Trophoblast cell (in vitro differentiated cells and primary cell): ENCODE measurements at regions not wholly inside any gene's neighbourhood (a gene's known extent, or its start where the extent isn't known, plus 50 kb on each side); places are given as distances from the start of the nearest gene placed in this dataset.
"Not testable (repeated sequence)": the region's sequence is repeated elsewhere in the genome, so short reads cannot be mapped to it uniquely, and the experiment has no call there.

ENCODE experiments used
- DNase-seq, 2 donors: peaks; one replicate each; pipeline ENCODE4 v3.0.0-alpha.2; 2016
- H2AFZ ChIP-seq: 2 replicates; pipeline ENCODE4 v1.6.1; 2013; ENCODE audit warnings: low read length, moderate library complexity, mild to moderate bottlenecking; ENCODE audit not compliant: insufficient read depth, poor library complexity
- H2AK5ac ChIP-seq: 2 replicates; pipeline ENCODE4 v1.6.1; 2013; ENCODE audit warnings: mild to moderate bottlenecking, low read length
- H2BK120ac ChIP-seq: 2 replicates; pipeline ENCODE4 v1.6.1; 2013; ENCODE audit warnings: low read length, mild to moderate bottlenecking, moderate library complexity; ENCODE audit not compliant: insufficient read depth, poor library complexity
- H2BK12ac ChIP-seq: 2 replicates; pipeline ENCODE4 v1.6.1; 2013; ENCODE audit warnings: mild to moderate bottlenecking, low read length, moderate library complexity
- H2BK5ac ChIP-seq: 2 replicates; pipeline ENCODE4 v1.6.1; 2013; ENCODE audit warnings: low read length, low read depth, moderate library complexity, mild to moderate bottlenecking; ENCODE audit not compliant: poor library complexity
- H3K14ac ChIP-seq: 2 replicates; pipeline ENCODE4 v1.6.1; 2013; ENCODE audit warnings: mild to moderate bottlenecking, low read length
- H3K18ac ChIP-seq: 2 replicates; pipeline ENCODE4 v1.6.1; 2013; ENCODE audit warnings: mild to moderate bottlenecking, low read length
- H3K23ac ChIP-seq: 2 replicates; pipeline ENCODE4 v1.6.1; 2013; ENCODE audit warnings: low read length
- H3K27ac ChIP-seq: 2 replicates; pipeline ENCODE4 v1.5.1; 2013; ENCODE audit warnings: low read depth, mild to moderate bottlenecking, inconsistent platforms, low read length, moderate library complexity
- H3K27me3 ChIP-seq: 2 replicates; pipeline ENCODE4 v1.6.1; 2013; ENCODE audit warnings: inconsistent platforms, mild to moderate bottlenecking, low read length, moderate library complexity; ENCODE audit not compliant: insufficient read depth
- H3K36me3 ChIP-seq, 2 experiments: 1 replicate in 1 of 2; 2 replicates in 1 of 2; pipeline ENCODE4 v1.6.1; 2013; ENCODE audit warnings: low read length in 2 of 2, mild to moderate bottlenecking in 2 of 2, moderate library complexity in 1 of 2; ENCODE audit not compliant: insufficient read depth in 2 of 2, control insufficient read depth in 1 of 2
- H3K4ac ChIP-seq: 2 replicates; pipeline ENCODE4 v1.6.1; 2013; ENCODE audit warnings: low read depth, mild to moderate bottlenecking, low read length, moderate library complexity
- H3K4me1 ChIP-seq, 2 experiments: 1 replicate in 1 of 2; 2 replicates in 1 of 2; pipeline ENCODE4 v1.6.1; 2013; ENCODE audit warnings: low read length in 2 of 2, mild to moderate bottlenecking in 2 of 2, moderate library complexity in 1 of 2; ENCODE audit not compliant: insufficient read depth in 2 of 2, control insufficient read depth in 1 of 2
- H3K4me2 ChIP-seq: 2 replicates; pipeline ENCODE4 v1.6.1; 2013; ENCODE audit warnings: inconsistent platforms, mild to moderate bottlenecking, low read length, moderate library complexity
- H3K4me3 ChIP-seq: 2 replicates; pipeline ENCODE4 v1.5.1; 2013; ENCODE audit warnings: mild to moderate bottlenecking, low read depth, low read length, inconsistent platforms
- H3K79me1 ChIP-seq: one replicate; pipeline ENCODE4 v1.6.1; 2013; ENCODE audit warnings: low read length
- H3K79me2 ChIP-seq: 2 replicates; pipeline ENCODE4 v1.6.1; 2013; ENCODE audit warnings: low read length, mild to moderate bottlenecking; ENCODE audit not compliant: control insufficient read depth, insufficient read depth, poor library complexity
- H3K9ac ChIP-seq: 2 replicates; pipeline ENCODE4 v1.6.1; 2013; ENCODE audit warnings: mild to moderate bottlenecking, low read length
- H3K9me3 ChIP-seq: 2 replicates; pipeline ENCODE4 v1.6.1; 2013; ENCODE audit warnings: low read depth, mild to moderate bottlenecking, control low read depth, inconsistent platforms, low read length; ENCODE audit not compliant: insufficient read depth
- H4K12ac ChIP-seq: 2 replicates; pipeline ENCODE4 v1.6.1; 2013; ENCODE audit warnings: low read depth, mild to moderate bottlenecking, low read length, moderate library complexity
- H4K8ac ChIP-seq: 2 replicates; pipeline ENCODE4 v1.6.1; 2013; ENCODE audit warnings: low read depth, mild to moderate bottlenecking, low read length, moderate library complexity
- H4K91ac ChIP-seq: one replicate; pipeline ENCODE4 v1.6.1; 2013; ENCODE audit warnings: low read depth, mild to moderate bottlenecking, low read length, moderate library complexity
- WGBS: extraction: QIAGEN DNeasy Blood & Tissue Kit; methylation state at CpG from one replicate; pipeline ENCODE4 v1.1.7; 2013; ENCODE audit warnings: missing lambda C conversion rate; ENCODE audit not compliant: insufficient read length, insufficient coverage; ENCODE audit errors: extremely low coverage; 5-methylcytosine and 5-hydroxymethylcytosine counted together

DNA sequence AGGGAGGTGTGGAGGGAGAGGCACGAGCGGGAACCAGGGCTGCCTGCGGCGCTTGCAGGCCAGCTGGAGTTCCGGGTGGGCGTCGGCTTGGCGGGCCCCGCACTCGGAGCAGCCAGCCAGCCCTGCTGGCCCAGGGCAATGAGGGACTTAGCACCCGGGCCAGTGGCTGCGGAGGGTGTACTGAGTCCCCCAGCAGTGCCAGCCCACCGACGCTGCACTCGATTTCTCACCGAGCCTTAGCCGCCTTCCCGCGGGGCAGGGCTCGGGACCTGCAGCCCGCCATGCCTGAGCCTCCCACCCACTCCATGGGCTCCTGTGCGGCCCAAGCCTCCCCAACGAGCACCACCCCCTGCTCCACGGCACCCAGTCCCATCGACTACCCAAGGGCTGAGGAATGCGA lies 241.1 kb upstream of the PTGER4 start:
- not testable (repeated sequence) for H2AFZ ChIP-seq, H2BK5ac ChIP-seq, H3K4me3 ChIP-seq, H3K4me2 ChIP-seq, H3K79me2 ChIP-seq, H3K27me3 ChIP-seq, H3K27ac ChIP-seq, H3K4ac ChIP-seq, H3K23ac ChIP-seq, H2BK12ac ChIP-seq, H4K91ac ChIP-seq, H3K14ac ChIP-seq, H4K8ac ChIP-seq, H2BK120ac ChIP-seq, H3K36me3 ChIP-seq, DNase-seq, H4K12ac ChIP-seq, H3K79me1 ChIP-seq, H3K9me3 ChIP-seq, H3K9ac ChIP-seq, H2AK5ac ChIP-seq, H3K4me1 ChIP-seq, H3K18ac ChIP-seq
- no CpG with 5 or more reads among the region's 26 CpGs for WGBS

DNA sequence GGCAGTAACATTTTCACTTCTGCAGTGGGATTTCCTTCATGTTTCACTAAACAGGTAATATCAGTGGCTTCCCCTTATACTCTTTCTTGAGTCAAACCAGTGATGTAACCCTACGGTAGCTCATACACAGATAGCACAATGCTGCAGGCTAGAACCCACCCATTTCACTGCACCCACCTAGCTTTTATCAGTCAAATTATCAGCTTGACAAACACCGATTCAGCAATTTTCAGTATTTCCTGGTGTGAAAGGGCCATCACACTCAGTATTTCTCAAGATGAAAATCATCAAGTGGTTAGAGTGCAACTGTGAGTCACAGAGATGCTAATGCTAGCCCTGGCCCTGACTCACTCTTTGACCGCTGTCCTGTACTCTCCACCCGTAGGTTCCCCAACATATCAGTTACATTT lies 242.3 kb upstream of the PTGER4 start:
- peak; percentile 63 to 81 for DNase-seq
- Histone ChIP-seq H4K91ac (no peak overlapping the region), H2AK5ac (no peak overlapping the region), H4K12ac (no peak overlapping the region), H3K4ac (no peak overlapping the region), H3K23ac (no peak overlapping the region), H2BK120ac (no peak overlapping the region), H3K14ac (no peak overlapping the region), H2BK5ac (no peak overlapping the region), H3K4me2 (no peak overlapping the region), H3K9me3 (no peaks in the 10 kb centered on the region), H3K79me1 (no peaks in the 10 kb centered on the region), H4K8ac (no peak overlapping the region), H3K4me3 (no peak overlapping the region), H3K9ac (no peak overlapping the region), H3K36me3 (no peaks in the 10 kb centered on the region), H3K4me1 (no peaks in the 10 kb centered on the region), H3K27me3 (no peaks in the 10 kb centered on the region), H3K27ac (no peak overlapping the region), H2AFZ (no peak overlapping the region), H2BK12ac (no peak overlapping the region), H3K79me2 (no peaks in the 10 kb centered on the region), H3K18ac (no peak overlapping the region)
- no CpG with 5 or more reads among the region's 4 CpGs for WGBS

DNA sequence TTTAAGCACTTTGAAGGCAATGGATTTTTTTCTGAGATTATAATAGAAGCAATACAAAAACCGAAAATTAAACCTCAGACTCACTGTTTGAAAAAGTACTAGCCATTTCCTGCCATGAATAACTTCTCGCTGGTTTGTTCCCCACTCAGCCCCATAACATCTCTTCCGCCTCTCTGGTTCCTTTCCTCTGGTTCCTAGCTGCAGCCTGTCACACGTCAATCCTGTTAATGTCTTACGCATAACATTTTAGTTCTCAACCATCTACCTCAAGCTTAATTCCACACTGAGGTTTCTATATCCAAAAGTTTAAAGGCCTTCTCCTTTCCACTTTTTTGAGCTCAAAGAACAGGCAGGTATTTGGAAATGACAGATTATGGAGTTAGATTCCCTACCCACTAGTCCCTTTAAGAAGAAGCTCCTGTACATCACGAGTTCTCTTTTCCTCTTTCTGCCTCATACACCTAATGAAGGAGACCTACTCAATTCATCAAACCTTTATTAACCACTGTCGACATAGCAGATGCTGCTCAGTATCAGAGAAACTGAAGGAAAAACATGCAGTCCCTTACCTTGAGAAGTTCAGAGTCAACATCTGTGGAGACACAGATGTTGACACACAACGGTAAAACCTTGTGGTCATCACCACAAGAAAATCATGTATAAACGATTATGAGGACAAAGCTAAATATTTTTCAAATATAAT lies 243.0 kb upstream of the PTGER4 start:
- DNase-seq: no peak
- H3K36me3 ChIP-seq: no peaks in the 10 kb centered on the region
- no peak overlapping the region for H4K12ac ChIP-seq
- H3K18ac ChIP-seq: no peak overlapping the region
- no peaks in the 10 kb centered on the region for H3K79me1 ChIP-seq
- H3K4ac ChIP-seq: no peak overlapping the region
- no peak overlapping the region for H3K27ac ChIP-seq
- no peaks in the 10 kb centered on the region for H3K9me3 ChIP-seq
- no peak overlapping the region for H3K4me3 ChIP-seq
- no peak overlapping the region for H3K9ac ChIP-seq
- no peaks in the 10 kb centered on the region for H3K4me1 ChIP-seq
- H4K91ac ChIP-seq: no peak overlapping the region
- no peak overlapping the region for H3K14ac ChIP-seq
- H2BK120ac ChIP-seq: no peak overlapping the region
- no peak overlapping the region for H3K4me2 ChIP-seq
- no peaks in the 10 kb centered on the region for H3K27me3 ChIP-seq
- H3K23ac ChIP-seq: no peak overlapping the region
- H2BK5ac ChIP-seq: no peak overlapping the region
- no CpG with 5 or more reads among the region's 9 CpGs for WGBS
- H3K79me2 ChIP-seq: no peaks in the 10 kb centered on the region
- no peak overlapping the region for H4K8ac ChIP-seq
- no peak overlapping the region for H2AK5ac ChIP-seq
- H2AFZ ChIP-seq: no peak overlapping the region
- no peak overlapping the region for H2BK12ac ChIP-seq

DNA sequence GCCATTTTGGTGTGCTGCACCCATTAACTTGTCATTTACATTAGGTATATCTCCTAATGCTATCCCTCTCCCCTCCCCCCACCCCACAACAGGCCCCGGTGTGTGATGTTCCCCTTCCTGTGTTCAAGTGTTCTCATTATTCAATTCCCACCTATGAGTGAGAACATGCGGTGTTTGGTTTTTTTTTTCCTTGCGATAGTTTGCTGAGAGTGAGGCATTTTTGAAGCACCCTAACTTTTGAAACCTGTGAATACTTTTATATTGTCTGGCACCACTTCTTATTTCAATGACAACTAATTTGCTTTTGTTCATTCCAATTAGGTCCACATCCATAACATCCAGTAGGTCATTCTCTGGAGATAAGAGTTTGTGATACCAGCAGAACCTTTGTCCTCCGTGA lies 244.0 kb upstream of the PTGER4 start:
- WGBS: no CpG with 5 or more reads among the region's 4 CpGs

More for the DNA sequence above, 244.0 kb upstream of the PTGER4 start:
- H3K4ac ChIP-seq, H3K23ac ChIP-seq, H3K79me1 ChIP-seq, H3K79me2 ChIP-seq, H3K27me3 ChIP-seq, H3K27ac ChIP-seq, H3K4me3 ChIP-seq, H3K14ac ChIP-seq, H3K18ac ChIP-seq, H2BK12ac ChIP-seq, H2BK120ac ChIP-seq, H4K12ac ChIP-seq, H3K36me3 ChIP-seq, H4K8ac ChIP-seq, H4K91ac ChIP-seq, H3K9me3 ChIP-seq, H3K9ac ChIP-seq, DNase-seq, H3K4me2 ChIP-seq, H3K4me1 ChIP-seq, H2BK5ac ChIP-seq, H2AFZ ChIP-seq, H2AK5ac ChIP-seq: not testable (repeated sequence)
